Osteoblast (primary cell): ENCODE measurements at regions not wholly inside any gene's neighbourhood (a gene's known extent, or its start where the extent isn't known, plus 50 kb on each side); places are given as distances from the start of the nearest gene placed in this dataset.

Experiments used
- DNase-seq: peaks from one replicate; pipeline ENCODE4 v3.0.0; 2011; ENCODE audit warnings: low spot score, mixed read lengths; ENCODE audit not compliant: insufficient read length; ENCODE audit errors: missing footprints
- H2AFZ ChIP-seq: 2 replicates; pipeline ENCODE4 v1.6.0; 2011; ENCODE audit warnings: mild to moderate bottlenecking, low read length
- H3K27ac ChIP-seq: 2 replicates; pipeline ENCODE4 v1.5.1; 2011; ENCODE audit warnings: mild to moderate bottlenecking, low read depth, low read length, moderate library complexity
- H3K27me3 ChIP-seq: 2 replicates; pipeline ENCODE4 v1.6.0; 2012; ENCODE audit warnings: mild to moderate bottlenecking, control low read depth, inconsistent platforms, low read length, moderate library complexity; ENCODE audit not compliant: insufficient read depth
- H3K36me3 ChIP-seq: 2 replicates; pipeline ENCODE4 v1.5.1; 2011; ENCODE audit warnings: mild to moderate bottlenecking, low read length, control low read depth, moderate library complexity; ENCODE audit not compliant: insufficient read depth
- H3K4me1 ChIP-seq: 2 replicates; pipeline ENCODE4 v1.5.1; 2011; ENCODE audit warnings: mild to moderate bottlenecking, low read length, control low read depth, moderate library complexity; ENCODE audit not compliant: insufficient read depth
- H3K4me2 ChIP-seq: 2 replicates; pipeline ENCODE4 v1.6.0; 2011; ENCODE audit warnings: mild to moderate bottlenecking, low read length; ENCODE audit not compliant: insufficient read depth
- H3K4me3 ChIP-seq: fragments of 200-600 bp; sonication (generic); 3 replicates; pipeline ENCODE4 v1.5.1; 2012; ENCODE audit warnings: mild to moderate bottlenecking, low read length, inconsistent platforms; ENCODE audit not compliant: insufficient read depth
- H3K79me2 ChIP-seq: 2 replicates; pipeline ENCODE4 v1.6.0; 2012; ENCODE audit warnings: mild to moderate bottlenecking, low read length, control low read depth, inconsistent platforms; ENCODE audit not compliant: insufficient read depth
- H3K9me3 ChIP-seq: 2 replicates; pipeline ENCODE4 v1.5.1; 2011; ENCODE audit warnings: low read depth, low read length, control low read depth
- H4K20me1 ChIP-seq: 2 replicates; pipeline ENCODE4 v1.6.0; 2012; ENCODE audit warnings: mild to moderate bottlenecking, low read length, control low read depth; ENCODE audit not compliant: insufficient read depth
- TF ChIP-seq, protein P1 (sequence below): IDR thresholded peaks from 2 replicates; pipeline ENCODE4 v1.5.1; 2011; ENCODE audit warnings: mild to moderate bottlenecking, low read depth, low read length, moderate library complexity; ENCODE audit errors: extremely low read depth

DNA sequence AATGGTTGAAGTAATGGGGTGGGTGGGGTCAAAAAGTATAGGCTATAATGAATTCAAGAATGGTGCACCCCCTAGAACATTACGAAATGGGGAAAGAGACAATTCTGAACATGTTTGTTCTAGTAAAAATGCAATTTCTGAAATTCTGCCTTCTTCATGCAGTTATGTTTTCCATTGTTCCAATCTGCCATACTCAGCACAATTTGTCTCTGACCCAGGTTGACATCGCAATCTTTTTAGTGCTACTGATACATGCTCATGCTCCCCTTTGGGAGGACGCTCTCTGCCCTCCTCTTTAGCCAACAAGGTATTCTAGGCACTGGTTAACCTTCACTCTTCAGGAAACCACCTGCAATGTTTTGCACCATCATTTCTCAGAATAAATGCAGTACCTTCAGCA is 1303.9 kb upstream of the PIK3C3 start:
- no peak overlapping the region for H2AFZ ChIP-seq
- H3K4me2 ChIP-seq: no peak overlapping the region
- no peaks in the 10 kb centered on the region for H3K36me3 ChIP-seq
- H3K4me1 ChIP-seq: no peaks in the 10 kb centered on the region
- H3K4me3 ChIP-seq: no peak overlapping the region
- H3K27me3 ChIP-seq: no peaks in the 10 kb centered on the region
- H4K20me1 ChIP-seq: no peaks in the 10 kb centered on the region
- H3K27ac ChIP-seq: no peak overlapping the region
- DNase-seq: no peak
- no peaks in the 10 kb centered on the region for H3K79me2 ChIP-seq
- TF ChIP-seq, protein P1, sequence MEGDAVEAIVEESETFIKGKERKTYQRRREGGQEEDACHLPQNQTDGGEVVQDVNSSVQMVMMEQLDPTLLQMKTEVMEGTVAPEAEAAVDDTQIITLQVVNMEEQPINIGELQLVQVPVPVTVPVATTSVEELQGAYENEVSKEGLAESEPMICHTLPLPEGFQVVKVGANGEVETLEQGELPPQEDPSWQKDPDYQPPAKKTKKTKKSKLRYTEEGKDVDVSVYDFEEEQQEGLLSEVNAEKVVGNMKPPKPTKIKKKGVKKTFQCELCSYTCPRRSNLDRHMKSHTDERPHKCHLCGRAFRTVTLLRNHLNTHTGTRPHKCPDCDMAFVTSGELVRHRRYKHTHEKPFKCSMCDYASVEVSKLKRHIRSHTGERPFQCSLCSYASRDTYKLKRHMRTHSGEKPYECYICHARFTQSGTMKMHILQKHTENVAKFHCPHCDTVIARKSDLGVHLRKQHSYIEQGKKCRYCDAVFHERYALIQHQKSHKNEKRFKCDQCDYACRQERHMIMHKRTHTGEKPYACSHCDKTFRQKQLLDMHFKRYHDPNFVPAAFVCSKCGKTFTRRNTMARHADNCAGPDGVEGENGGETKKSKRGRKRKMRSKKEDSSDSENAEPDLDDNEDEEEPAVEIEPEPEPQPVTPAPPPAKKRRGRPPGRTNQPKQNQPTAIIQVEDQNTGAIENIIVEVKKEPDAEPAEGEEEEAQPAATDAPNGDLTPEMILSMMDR: no peak
- no peaks in the 10 kb centered on the region for H3K9me3 ChIP-seq

DNA sequence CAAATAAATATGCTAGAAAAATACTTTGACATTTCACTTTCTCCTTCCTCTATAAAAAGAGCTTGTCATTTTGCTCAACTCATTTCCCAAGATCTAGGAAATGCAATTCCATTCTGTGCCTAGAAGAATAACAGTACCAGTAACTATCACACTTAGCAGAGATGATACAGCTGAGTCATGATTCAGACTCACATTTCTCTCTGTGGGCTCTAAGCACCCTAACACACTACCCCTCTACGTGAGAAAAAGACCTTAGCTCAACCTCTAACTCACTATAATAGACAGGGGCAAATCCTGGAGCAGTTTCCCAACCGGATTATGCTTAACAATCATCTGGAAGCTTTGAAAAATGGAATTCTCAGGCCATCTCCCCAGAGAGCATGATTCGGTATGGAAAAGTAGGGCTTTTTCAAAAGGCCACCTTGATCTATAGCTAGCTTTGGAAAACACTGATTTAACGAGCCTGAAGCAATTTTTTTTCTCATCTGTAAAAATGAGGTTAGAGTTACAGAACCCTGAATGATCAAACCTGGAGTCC is 1312.3 kb upstream of the PIK3C3 start:
- Histone ChIP-seq H2AFZ (no peak overlapping the region), H3K36me3 (no peaks in the 10 kb centered on the region), H4K20me1 (no peaks in the 10 kb centered on the region), H3K4me2 (no peak overlapping the region), H3K9me3 (no peaks in the 10 kb centered on the region), H3K4me1 (no peaks in the 10 kb centered on the region), H3K79me2 (no peaks in the 10 kb centered on the region), H3K27ac (no peak overlapping the region), H3K27me3 (no peaks in the 10 kb centered on the region), H3K4me3 (no peak overlapping the region)
- TF ChIP-seq, protein P1: no peak
- no peak for DNase-seq

DNA sequence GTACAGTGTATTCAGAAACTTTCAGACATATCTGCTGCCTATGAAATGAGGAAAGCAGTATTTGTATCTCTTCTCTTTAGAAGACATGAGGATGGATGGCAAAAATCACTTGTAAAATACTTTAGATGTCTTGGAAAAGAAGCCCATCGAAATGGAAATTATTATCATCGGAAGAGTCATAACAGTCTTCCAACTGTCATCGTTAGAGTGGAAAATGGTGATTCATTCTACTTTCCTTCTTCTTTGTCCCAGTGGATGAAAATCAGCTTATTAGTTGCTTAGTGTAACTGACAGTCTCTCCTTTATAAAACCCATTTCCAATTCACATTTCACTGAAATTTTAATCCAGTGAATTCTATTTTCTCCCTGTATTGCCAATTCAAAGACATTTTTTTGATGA is 1323.7 kb upstream of the PIK3C3 start:
- Histone ChIP-seq H3K27ac (no peak overlapping the region), H3K79me2 (no peaks in the 10 kb centered on the region), H2AFZ (no peak overlapping the region), H3K4me1 (no peaks in the 10 kb centered on the region), H3K4me2 (no peak overlapping the region), H3K4me3 (no peak overlapping the region), H3K27me3 (no peaks in the 10 kb centered on the region), H3K9me3 (no peaks in the 10 kb centered on the region), H4K20me1 (no peaks in the 10 kb centered on the region), H3K36me3 (no peaks in the 10 kb centered on the region)
- TF ChIP-seq, protein P1: no peak
- peak; percentile 5 for DNase-seq

DNA sequence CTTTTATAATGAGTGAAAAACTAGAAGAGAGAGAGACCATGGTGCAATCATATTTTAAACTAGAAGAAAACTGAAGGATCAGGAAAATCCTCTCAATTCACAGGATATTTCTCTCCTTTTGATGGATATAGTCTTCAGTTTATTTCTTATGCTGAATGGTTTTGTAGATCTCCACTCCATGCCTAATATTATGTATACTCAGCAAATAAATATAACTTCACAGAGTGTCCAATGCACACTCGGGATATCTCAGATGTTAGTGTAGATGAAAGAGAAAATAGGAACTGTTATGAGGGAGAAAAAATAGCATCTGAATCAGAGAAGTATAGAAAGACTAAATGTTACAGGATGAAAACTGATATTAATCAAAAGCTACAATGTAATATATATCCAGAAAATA is 1324.5 kb upstream of the PIK3C3 start:
- TF ChIP-seq, protein P1: no peak
- Histone ChIP-seq H3K9me3 (no peaks in the 10 kb centered on the region), H3K36me3 (no peaks in the 10 kb centered on the region), H3K4me1 (no peaks in the 10 kb centered on the region), H3K4me2 (no peak overlapping the region), H2AFZ (no peak overlapping the region), H3K79me2 (no peaks in the 10 kb centered on the region), H3K27me3 (no peaks in the 10 kb centered on the region), H4K20me1 (no peaks in the 10 kb centered on the region), H3K27ac (no peak overlapping the region), H3K4me3 (no peak overlapping the region)
- peak; percentile 29 for DNase-seq
